H1 (cell line): ENCODE measurements at regions not wholly inside any gene's neighbourhood (a gene's known extent, or its start where the extent isn't known, plus 50 kb on each side); places are given as distances from the start of the nearest gene placed in this dataset.

Source experiments
- ATF2 ChIP-seq: IDR thresholded peaks from 2 replicates; pipeline ENCODE4 v1.6.1; 2012; ENCODE audit warnings: low read length, inconsistent platforms
- CTCF ChIP-seq, 3 experiments: IDR thresholded peaks; 1 replicate in 2 of 3; 2 replicates in 1 of 3; pipeline versions ENCODE4 v1.5.1 to v1.6.1; 2011; ENCODE audit warnings: low read length in 3 of 3, mild to moderate bottlenecking in 3 of 3, inconsistent platforms in 2 of 3, low read depth in 1 of 3, moderate library complexity in 1 of 3; ENCODE audit not compliant: insufficient read depth in 1 of 3; ENCODE audit errors: control extremely low read depth in 1 of 3
- GABPA ChIP-seq: IDR thresholded peaks from 2 replicates; pipeline ENCODE4 v1.6.1; 2011; ENCODE audit warnings: mild to moderate bottlenecking, low read length, moderate library complexity, borderline replicate concordance; ENCODE audit not compliant: insufficient read depth
- JUND ChIP-seq: IDR thresholded peaks from 2 replicates; pipeline ENCODE4 v1.6.1; 2011; ENCODE audit warnings: mild to moderate bottlenecking, improper control_type of control experiment, low read length
- MAFK ChIP-seq: IDR thresholded peaks from 2 replicates; pipeline ENCODE4 v1.6.1; 2012; ENCODE audit warnings: low read depth, mild to moderate bottlenecking, improper control_type of control experiment, low read length
- POLR2A ChIP-seq, 2 experiments: IDR thresholded peaks; 1 replicate in 1 of 2; 2 replicates in 1 of 2; pipeline ENCODE4 v1.6.1; 2011; ENCODE audit warnings: low read depth in 2 of 2, low read length in 2 of 2, mild to moderate bottlenecking in 2 of 2; ENCODE audit errors: control extremely low read depth in 1 of 2
- TF ChIP-seq, protein P1 (sequence below): IDR thresholded peaks from 2 replicates; pipeline ENCODE4 v1.6.1; 2012; ENCODE audit warnings: inconsistent platforms

GRCh38 chr9:13629067-13629466, 349.6 kb upstream of the MPDZ start:
- TF ChIP-seq POLR2A (IDR thresholded peaks at IDR 0.05; ENCODE audit: control extremely low read depth in 1 of 2, low read depth in 2 of 2, low read length in 2 of 2) (no peak), CTCF (IDR thresholded peaks at IDR 0.05; ENCODE audit: control extremely low read depth in 1 of 3, insufficient read depth in 1 of 3, low read depth in 1 of 3, low read length in 3 of 3) (no peak), GABPA (no peak), JUND (no peak), MAFK (no peak), ATF2 (no peak)
- TF ChIP-seq, protein P1, sequence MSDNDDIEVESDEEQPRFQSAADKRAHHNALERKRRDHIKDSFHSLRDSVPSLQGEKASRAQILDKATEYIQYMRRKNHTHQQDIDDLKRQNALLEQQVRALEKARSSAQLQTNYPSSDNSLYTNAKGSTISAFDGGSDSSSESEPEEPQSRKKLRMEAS = no peak
